K562 (cell line): ENCODE measurements at regions not wholly inside any gene's neighbourhood (a gene's known extent, or its start where the extent isn't known, plus 50 kb on each side); places are given as distances from the start of the nearest gene placed in this dataset.

Experiments used
- EP400 ChIP-seq: fragments of 450-650 bp; IDR thresholded peaks from 2 replicates; pipeline ENCODE4 v1.6.1; 2017; ENCODE audit warnings: antibody characterized with exemption, mild to moderate bottlenecking, moderate library complexity
- PHF21A ChIP-seq: fragments of 450-650 bp; IDR thresholded peaks from 2 replicates; pipeline ENCODE4 v1.6.1; 2017; ENCODE audit warnings: low read depth, borderline replicate concordance
- TF ChIP-seq, protein P1 (sequence below): fragments of 450-650 bp; IDR thresholded peaks from 2 replicates; pipeline ENCODE4 v1.6.1; 2016; ENCODE audit warnings: missing biosample characterization, missing genetic modification characterization
- TF ChIP-seq, protein P2 (sequence below): fragments of 250-450 bp; sonication (Bioruptor Pico); IDR thresholded peaks from 2 replicates; pipeline ENCODE4 v1.5.0; 2021

DNA sequence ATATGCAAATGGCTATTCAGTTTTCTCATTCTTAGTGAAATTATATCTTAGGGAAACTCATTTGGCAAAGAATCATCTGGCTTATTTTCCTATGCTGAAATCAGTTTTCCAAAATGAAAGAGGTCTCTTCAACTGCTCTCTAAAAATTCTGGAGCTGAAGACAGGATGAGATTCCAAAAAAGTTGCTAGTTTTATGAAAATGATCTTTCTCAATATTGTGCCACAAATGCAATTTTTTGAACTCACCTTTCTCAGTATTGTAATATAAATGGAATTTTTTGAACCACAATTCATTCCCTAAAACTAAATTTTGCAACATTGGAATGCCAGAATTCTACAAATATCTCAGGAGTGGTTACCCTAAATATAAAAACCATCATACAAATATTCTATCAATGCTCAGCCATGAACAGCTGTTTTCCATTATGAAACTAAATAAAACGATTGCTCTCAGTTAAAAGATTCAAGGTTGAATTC, 147.7 kb upstream of the PKDCC start:
- TF ChIP-seq EP400, result no peak
- TF ChIP-seq, protein P1, sequence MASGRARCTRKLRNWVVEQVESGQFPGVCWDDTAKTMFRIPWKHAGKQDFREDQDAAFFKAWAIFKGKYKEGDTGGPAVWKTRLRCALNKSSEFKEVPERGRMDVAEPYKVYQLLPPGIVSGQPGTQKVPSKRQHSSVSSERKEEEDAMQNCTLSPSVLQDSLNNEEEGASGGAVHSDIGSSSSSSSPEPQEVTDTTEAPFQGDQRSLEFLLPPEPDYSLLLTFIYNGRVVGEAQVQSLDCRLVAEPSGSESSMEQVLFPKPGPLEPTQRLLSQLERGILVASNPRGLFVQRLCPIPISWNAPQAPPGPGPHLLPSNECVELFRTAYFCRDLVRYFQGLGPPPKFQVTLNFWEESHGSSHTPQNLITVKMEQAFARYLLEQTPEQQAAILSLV (tag), result no peak
- TF ChIP-seq, protein P2, sequence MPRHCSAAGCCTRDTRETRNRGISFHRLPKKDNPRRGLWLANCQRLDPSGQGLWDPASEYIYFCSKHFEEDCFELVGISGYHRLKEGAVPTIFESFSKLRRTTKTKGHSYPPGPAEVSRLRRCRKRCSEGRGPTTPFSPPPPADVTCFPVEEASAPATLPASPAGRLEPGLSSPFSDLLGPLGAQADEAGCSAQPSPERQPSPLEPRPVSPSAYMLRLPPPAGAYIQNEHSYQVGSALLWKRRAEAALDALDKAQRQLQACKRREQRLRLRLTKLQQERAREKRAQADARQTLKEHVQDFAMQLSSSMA, result no peak
- no peak for TF ChIP-seq PHF21A
